Hepatocyte (in vitro differentiated cells): ENCODE measurements at regions not wholly inside any gene's neighbourhood (a gene's known extent, or its start where the extent isn't known, plus 50 kb on each side); places are given as distances from the start of the nearest gene placed in this dataset.

ENCODE experiments used
- EZH2 ChIP-seq: fragments of 200-600 bp; sonication (generic); IDR thresholded peaks from 2 replicates; pipeline ENCODE4 v1.6.1; 2016; ENCODE audit warnings: antibody characterized with exemption, mild to moderate bottlenecking, borderline replicate concordance
- EZH2phosphoT487 ChIP-seq: fragments of 200-600 bp; sonication (generic); IDR thresholded peaks from one replicate; pipeline ENCODE4 v1.6.1; 2018; ENCODE audit warnings: antibody characterized with exemption, mild to moderate bottlenecking, low read depth, moderate library complexity; ENCODE audit not compliant: unreplicated experiment, severe bottlenecking
- TF ChIP-seq, protein P1 (sequence below): fragments of 200-600 bp; sonication (generic); IDR thresholded peaks from 2 replicates; pipeline ENCODE4 v1.5.1; 2016; ENCODE audit warnings: antibody characterized with exemption, mild to moderate bottlenecking; ENCODE audit not compliant: poor library complexity

- TF ChIP-seq, protein P1, sequence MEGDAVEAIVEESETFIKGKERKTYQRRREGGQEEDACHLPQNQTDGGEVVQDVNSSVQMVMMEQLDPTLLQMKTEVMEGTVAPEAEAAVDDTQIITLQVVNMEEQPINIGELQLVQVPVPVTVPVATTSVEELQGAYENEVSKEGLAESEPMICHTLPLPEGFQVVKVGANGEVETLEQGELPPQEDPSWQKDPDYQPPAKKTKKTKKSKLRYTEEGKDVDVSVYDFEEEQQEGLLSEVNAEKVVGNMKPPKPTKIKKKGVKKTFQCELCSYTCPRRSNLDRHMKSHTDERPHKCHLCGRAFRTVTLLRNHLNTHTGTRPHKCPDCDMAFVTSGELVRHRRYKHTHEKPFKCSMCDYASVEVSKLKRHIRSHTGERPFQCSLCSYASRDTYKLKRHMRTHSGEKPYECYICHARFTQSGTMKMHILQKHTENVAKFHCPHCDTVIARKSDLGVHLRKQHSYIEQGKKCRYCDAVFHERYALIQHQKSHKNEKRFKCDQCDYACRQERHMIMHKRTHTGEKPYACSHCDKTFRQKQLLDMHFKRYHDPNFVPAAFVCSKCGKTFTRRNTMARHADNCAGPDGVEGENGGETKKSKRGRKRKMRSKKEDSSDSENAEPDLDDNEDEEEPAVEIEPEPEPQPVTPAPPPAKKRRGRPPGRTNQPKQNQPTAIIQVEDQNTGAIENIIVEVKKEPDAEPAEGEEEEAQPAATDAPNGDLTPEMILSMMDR, result no peak
- no peak for TF ChIP-seq EZH2
- TF ChIP-seq EZH2phosphoT487, result no peak
These were observed 185.6 kb upstream of the MEX3C start for GRCh38 chr18:51383116-51383515.
